ENCODE measurements at regions not wholly inside any gene's neighbourhood (a gene's known extent, or its start where the extent isn't known, plus 50 kb on each side); places are given as distances from the start of the nearest gene placed in this dataset.
"Not testable (repeated sequence)": the region's sequence is repeated elsewhere in the genome, so short reads cannot be mapped to it uniquely, and the experiment has no call there.

- in situ Hi-C loops (cut with HindIII; ENCODE audit: low sequenced_read_pairs) = no loop called here
Measured at GRCh38 chr1:38787041-38787440, 72.5 kb downstream of the RRAGC start.

GRCh38 chr1:38786040-38786436 is 73.5 kb downstream of the RRAGC start:
- in situ Hi-C loops (cut with HindIII; ENCODE audit: low sequenced_read_pairs) = no loop called here
- DNase-seq (ENCODE audit: low spot score) = no peak

More at GRCh38 chr1:38787041-38787440, 72.5 kb downstream of the RRAGC start:
- DNase-seq (ENCODE audit: low spot score) = no peak

GRCh38 chr1:38785285-38786039 is 74.1 kb downstream of the RRAGC start:
- in situ Hi-C loops (cut with HindIII; ENCODE audit: low sequenced_read_pairs) = no loop called here
- DNase-seq (ENCODE audit: low spot score) = no peak

- in situ Hi-C loops (cut with HindIII; ENCODE audit: low sequenced_read_pairs) = no loop called here
- DNase-seq (ENCODE audit: low spot score) = no peak
Measured at GRCh38 chr1:38784452-38785284, 74.9 kb downstream of the RRAGC start.

- no peak for DNase-seq (ENCODE audit: low spot score)
- in situ Hi-C loops (cut with HindIII; ENCODE audit: low sequenced_read_pairs) = no loop called here
Measured at GRCh38 chr1:38783640-38784229, 75.8 kb downstream of the RRAGC start.

- in situ Hi-C loops (cut with HindIII; ENCODE audit: low sequenced_read_pairs) = no loop called here
- no peak for DNase-seq (ENCODE audit: low spot score)
Measured at GRCh38 chr1:38781872-38782617, 77.5 kb downstream of the RRAGC start.

- no peak for DNase-seq (ENCODE audit: low spot score)
- in situ Hi-C loops (cut with HindIII; ENCODE audit: low sequenced_read_pairs) = no loop called here
Measured at GRCh38 chr1:38780133-38780532, 79.4 kb downstream of the RRAGC start.

- in situ Hi-C loops (cut with HindIII; ENCODE audit: low sequenced_read_pairs) = no loop called here
- no peak for DNase-seq (ENCODE audit: low spot score)
Measured at GRCh38 chr1:38779491-38779890, 80.1 kb downstream of the RRAGC start.

GRCh38 chr1:38778521-38778920 is 81.1 kb downstream of the RRAGC start:
- DNase-seq (ENCODE audit: low spot score) = no peak
- in situ Hi-C loops (cut with HindIII; ENCODE audit: low sequenced_read_pairs) = no loop called here

GRCh38 chr1:38778051-38778450 is 81.5 kb downstream of the RRAGC start:
- in situ Hi-C loops (cut with HindIII; ENCODE audit: low sequenced_read_pairs) = no loop called here
- no peak for DNase-seq (ENCODE audit: low spot score)

GRCh38 chr1:38777464-38777957 is 82.1 kb downstream of the RRAGC start:
- DNase-seq (ENCODE audit: low spot score) = no peak
- in situ Hi-C loops (cut with HindIII; ENCODE audit: low sequenced_read_pairs) = no loop called here

- in situ Hi-C loops (cut with HindIII; ENCODE audit: low sequenced_read_pairs) = no loop called here
- DNase-seq (ENCODE audit: low spot score) = no peak
Measured at GRCh38 chr1:38776466-38777065, 83.0 kb downstream of the RRAGC start.

- DNase-seq (ENCODE audit: low spot score) = no peak
- in situ Hi-C loops (cut with HindIII; ENCODE audit: low sequenced_read_pairs) = no loop called here
Measured at GRCh38 chr1:38775175-38775845, 84.3 kb downstream of the RRAGC start.

- in situ Hi-C loops (cut with HindIII; ENCODE audit: low sequenced_read_pairs) = no loop called here
- DNase-seq (ENCODE audit: low spot score) = no peak
Measured at GRCh38 chr1:38773483-38773882, 86.1 kb downstream of the RRAGC start.

- in situ Hi-C loops (cut with HindIII; ENCODE audit: low sequenced_read_pairs) = no loop called here
- DNase-seq (ENCODE audit: low spot score) = no peak
Measured at GRCh38 chr1:38772953-38773352, 86.6 kb downstream of the RRAGC start.

- DNase-seq (ENCODE audit: low spot score) = no peak
- in situ Hi-C loops (cut with HindIII; ENCODE audit: low sequenced_read_pairs) = no loop called here
Measured at GRCh38 chr1:38772026-38772425, 87.5 kb downstream of the RRAGC start.

GRCh38 chr1:38770516-38771173 is 88.9 kb downstream of the RRAGC start:
- DNase-seq (ENCODE audit: low spot score); in situ Hi-C loops (cut with HindIII; ENCODE audit: low sequenced_read_pairs): not testable (repeated sequence)

- no peak for DNase-seq (ENCODE audit: low spot score)
- in situ Hi-C loops (cut with HindIII; ENCODE audit: low sequenced_read_pairs) = no loop called here
Measured at GRCh38 chr1:38766125-38766524, 93.4 kb downstream of the RRAGC start.
